ENCODE measurements at regions not wholly inside any gene's neighbourhood (a gene's known extent, or its start where the extent isn't known, plus 50 kb on each side); places are given as distances from the start of the nearest gene placed in this dataset.

GRCh38 chr14:89660166-89660565 is 243.1 kb upstream of the FOXN3 start:
- DNase-seq (ENCODE audit: low read depth), result no peak

GRCh38 chr14:89658977-89659670 is 242.1 kb upstream of the FOXN3 start:
- no peak for DNase-seq (ENCODE audit: low read depth)

- no peak for DNase-seq (ENCODE audit: low read depth)
Measured at GRCh38 chr14:89657014-89657413, 240.0 kb upstream of the FOXN3 start.

- DNase-seq (ENCODE audit: low read depth), result no peak
Measured at GRCh38 chr14:89654998-89655397, 238.0 kb upstream of the FOXN3 start.

GRCh38 chr14:89652352-89652751 is 235.3 kb upstream of the FOXN3 start:
- no peak for DNase-seq (ENCODE audit: low read depth)

- no peak for DNase-seq (ENCODE audit: low read depth)
Measured at GRCh38 chr14:89651805-89652204, 234.8 kb upstream of the FOXN3 start.

GRCh38 chr14:89650077-89650978 is 233.3 kb upstream of the FOXN3 start:
- no peak for DNase-seq (ENCODE audit: low read depth)

GRCh38 chr14:89649451-89650075 is 232.5 kb upstream of the FOXN3 start:
- DNase-seq (ENCODE audit: low read depth), result no peak

- DNase-seq (ENCODE audit: low read depth), result no peak
Measured at GRCh38 chr14:89648924-89649323, 231.9 kb upstream of the FOXN3 start.

- DNase-seq (ENCODE audit: low read depth), result no peak
Measured at GRCh38 chr14:89648510-89648909, 231.5 kb upstream of the FOXN3 start.

GRCh38 chr14:89646971-89647370 is 229.9 kb upstream of the FOXN3 start:
- DNase-seq (ENCODE audit: low read depth), result no peak

- DNase-seq (ENCODE audit: low read depth), result no peak
Measured at GRCh38 chr14:89644641-89645040, 227.6 kb upstream of the FOXN3 start.

- no peak for DNase-seq (ENCODE audit: low read depth)
Measured at GRCh38 chr14:89641495-89642175, 224.6 kb upstream of the FOXN3 start.

GRCh38 chr14:89640141-89640540 is 223.1 kb upstream of the FOXN3 start:
- DNase-seq (ENCODE audit: low read depth), result no peak

GRCh38 chr14:89639687-89640086 is 222.7 kb upstream of the FOXN3 start:
- DNase-seq (ENCODE audit: low read depth), result no peak

- DNase-seq (ENCODE audit: low read depth), result no peak
Measured at GRCh38 chr14:89638891-89639290, 221.9 kb upstream of the FOXN3 start.

GRCh38 chr14:89637581-89637980 is 220.5 kb upstream of the FOXN3 start:
- no peak for DNase-seq (ENCODE audit: low read depth)

- no peak for DNase-seq (ENCODE audit: low read depth)
Measured at GRCh38 chr14:89635615-89636014, 218.6 kb upstream of the FOXN3 start.

GRCh38 chr14:89634037-89634436 is 217.0 kb upstream of the FOXN3 start:
- no peak for DNase-seq (ENCODE audit: low read depth)

GRCh38 chr14:89630101-89630829 is 213.2 kb upstream of the FOXN3 start:
- DNase-seq (ENCODE audit: low read depth), result no peak

- no peak for DNase-seq (ENCODE audit: low read depth)
Measured at GRCh38 chr14:89629383-89629782, 212.3 kb upstream of the FOXN3 start.

GRCh38 chr14:89628521-89628920 is 211.5 kb upstream of the FOXN3 start:
- no peak for DNase-seq (ENCODE audit: low read depth)
